Testis (tissue), 2 donors: ENCODE measurements at regions not wholly inside any gene's neighbourhood (a gene's known extent, or its start where the extent isn't known, plus 50 kb on each side); places are given as distances from the start of the nearest gene placed in this dataset.

ENCODE experiments used
- CTCF ChIP-seq, 3 experiments: fragments of 450-650 bp in 2 of 3; fragments of 200-600 bp in 1 of 3; sonication (generic) in 1 of 3; IDR thresholded peaks; one replicate each; pipeline ENCODE4 v1.5.1; 2016 to 2019; ENCODE audit warnings: antibody characterized with exemption in 3 of 3, mild to moderate bottlenecking in 2 of 3, moderate library complexity in 1 of 3
- POLR2A ChIP-seq: fragments of 450-650 bp; IDR thresholded peaks from one replicate; pipeline ENCODE4 v1.6.1; 2017; ENCODE audit warnings: antibody characterized with exemption, mild to moderate bottlenecking, moderate library complexity

GRCh38 chr9:88746743-88747398 lies 211.9 kb downstream of the NXNL2 start:
- TF ChIP-seq CTCF (IDR thresholded peaks at IDR 0.05) (no peak), POLR2A (no peak)
